Natural killer cell treated with Interleukin-12 subunit alpha and Interleukin-12 subunit beta and Interleukin-15 and Interleukin-18, amount 100 ng/mL, for 72 hours (primary cell): ENCODE measurements at regions not wholly inside any gene's neighbourhood (a gene's known extent, or its start where the extent isn't known, plus 50 kb on each side); places are given as distances from the start of the nearest gene placed in this dataset.

Source experiments
- ATAC-seq, 2 donors: fragments of 150-1000 bp; cut with Tn5 transposase in 1 of 2; sonication (Bioruptor Pico), chemical (Tn5 transposase) in 1 of 2; 2 replicates each; pipeline ENCODE4 v1.10.0; 2021
- DNase-seq: peaks from one replicate; pipeline ENCODE4 v3.0.0; 2022; ENCODE audit warnings: low spot score
- H3K27ac Mint-ChIP-seq, 2 donors: 1 replicate in 1 of 2; 2 replicates in 1 of 2; pipeline ENCODE4 v1.8.0; 2022; ENCODE audit warnings: mixed read lengths in 2 of 2, mild to moderate bottlenecking in 1 of 2, moderate library complexity in 1 of 2
- H3K27me3 Mint-ChIP-seq, 2 donors: 1 replicate in 1 of 2; 2 replicates in 1 of 2; pipeline ENCODE4 v1.8.0; 2022; ENCODE audit warnings: mixed read lengths in 2 of 2
- H3K36me3 Mint-ChIP-seq: one replicate; pipeline ENCODE4 v1.8.0; 2022; ENCODE audit warnings: mixed read lengths
- H3K4me1 Mint-ChIP-seq, 2 donors: 1 replicate in 1 of 2; 2 replicates in 1 of 2; pipeline ENCODE4 v1.8.0; 2022; ENCODE audit warnings: low read depth in 2 of 2, mixed read lengths in 2 of 2, mild to moderate bottlenecking in 1 of 2
- H3K4me3 Mint-ChIP-seq: one replicate; pipeline ENCODE4 v1.8.0; 2022; ENCODE audit warnings: mixed read lengths
- H3K9me3 Mint-ChIP-seq: 2 replicates; pipeline ENCODE4 v1.8.0; 2022; ENCODE audit warnings: mixed read lengths

DNA sequence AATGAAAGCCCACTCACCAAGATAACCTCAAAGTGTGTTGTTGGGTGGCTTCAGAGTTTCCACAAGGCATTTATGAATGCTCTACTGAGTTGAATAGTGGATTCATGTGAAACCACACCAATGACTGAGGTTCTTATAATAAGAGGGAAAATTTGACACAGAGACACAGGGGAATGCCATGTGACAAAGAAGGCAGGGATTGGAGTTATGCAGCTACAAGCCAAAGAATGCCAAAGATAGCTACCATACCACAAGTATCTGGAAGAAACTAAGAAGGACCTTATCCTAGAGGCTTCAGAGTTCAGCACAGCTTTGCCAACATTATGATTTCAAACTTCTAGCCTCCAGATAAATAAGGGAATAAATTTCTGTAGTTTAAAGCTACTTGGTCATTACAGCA lies 68.0 kb upstream of the PCDH15 start:
- Mint-ChIP-seq H3K36me3 (no peaks in the 10 kb centered on the region), H3K4me3 (no peak overlapping the region), H3K27me3 (no peaks in the 10 kb centered on the region), H3K27ac (no peak overlapping the region), H3K4me1 (no peaks in the 10 kb centered on the region), H3K9me3 (peaks cover 14% of the 10 kb centered on the region)
- ATAC-seq (no peak), DNase-seq (no peak)

DNA sequence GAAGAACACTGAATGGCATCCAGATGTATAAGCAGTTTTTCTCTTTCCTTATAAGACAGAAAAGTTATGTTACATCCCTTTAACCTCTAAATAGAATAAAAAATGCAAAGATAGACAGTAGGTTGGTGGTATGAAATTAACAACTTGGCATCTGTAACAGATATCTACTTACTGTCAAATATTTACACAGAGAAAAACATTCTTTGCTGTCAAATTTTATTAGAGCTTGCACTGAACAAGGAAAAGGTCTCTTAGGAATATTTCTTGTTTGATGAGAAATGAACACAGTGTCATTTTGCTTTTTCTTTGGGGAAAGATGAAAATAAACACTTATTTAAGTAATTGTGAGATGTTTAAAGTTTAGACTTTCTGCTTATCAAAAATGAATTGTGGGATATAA lies 65.6 kb upstream of the PCDH15 start:
- Mint-ChIP-seq H3K36me3 (no peaks in the 10 kb centered on the region), H3K27ac (no peak overlapping the region), H3K27me3 (no peaks in the 10 kb centered on the region), H3K4me1 (no peaks in the 10 kb centered on the region), H3K4me3 (no peak overlapping the region), H3K9me3 (peaks cover 15% of the 10 kb centered on the region)
- no peak for ATAC-seq
- DNase-seq = no peak

DNA sequence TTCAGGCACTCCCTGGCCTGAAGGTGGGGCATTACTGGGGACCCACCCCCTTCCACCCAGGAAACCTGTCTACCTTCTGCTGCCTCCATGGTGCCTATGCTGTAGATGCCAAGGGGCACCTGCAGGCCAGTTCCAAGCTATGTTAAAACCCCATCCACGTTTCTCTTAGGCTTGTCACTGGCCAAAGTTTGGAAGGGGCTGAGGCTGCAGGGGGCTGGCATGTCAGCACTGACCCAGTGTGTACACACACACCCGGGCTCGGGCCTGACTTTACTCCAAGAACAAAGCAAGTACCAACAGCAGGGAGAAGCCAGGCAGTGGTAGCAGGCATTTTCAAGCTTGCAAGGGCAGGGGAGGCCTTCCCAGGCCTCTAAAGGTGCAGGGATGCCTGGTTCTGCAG lies 53.8 kb upstream of the PCDH15 start:
- Mint-ChIP-seq H3K27me3 (no peaks in the 10 kb centered on the region), H3K36me3 (no peaks in the 10 kb centered on the region), H3K4me3 (no peak overlapping the region), H3K4me1 (no peaks in the 10 kb centered on the region), H3K9me3 (peaks cover 13% of the 10 kb centered on the region), H3K27ac (no peak overlapping the region)
- no peak for DNase-seq
- no peak for ATAC-seq

DNA sequence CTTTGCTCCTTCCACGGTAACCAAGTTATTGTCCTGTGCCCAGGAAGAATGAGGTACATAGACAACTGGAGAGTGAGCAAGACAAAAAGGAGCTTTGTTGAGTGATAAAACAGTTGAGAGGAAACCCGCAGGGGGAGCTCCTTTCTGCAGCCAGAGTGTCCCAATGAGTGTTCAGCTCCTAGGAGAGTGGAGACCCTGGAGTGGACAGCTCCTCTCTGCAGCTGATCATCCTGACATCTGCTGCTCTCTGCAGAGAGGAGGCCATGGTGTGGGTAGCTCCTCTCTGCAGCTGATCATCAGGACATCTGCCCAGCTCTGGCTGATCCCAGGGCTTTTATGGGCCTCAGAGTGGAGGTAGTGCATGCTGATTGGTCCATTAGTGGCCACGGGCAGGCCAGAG lies 53.4 kb upstream of the PCDH15 start:
- Mint-ChIP-seq H3K27ac (no peak overlapping the region), H3K4me1 (no peaks in the 10 kb centered on the region), H3K36me3 (peaks cover 1% of the 10 kb centered on the region), H3K9me3 (peaks cover 10% of the 10 kb centered on the region), H3K27me3 (no peaks in the 10 kb centered on the region), H3K4me3 (no peak overlapping the region)
- ATAC-seq = no peak
- DNase-seq = no peak

DNA sequence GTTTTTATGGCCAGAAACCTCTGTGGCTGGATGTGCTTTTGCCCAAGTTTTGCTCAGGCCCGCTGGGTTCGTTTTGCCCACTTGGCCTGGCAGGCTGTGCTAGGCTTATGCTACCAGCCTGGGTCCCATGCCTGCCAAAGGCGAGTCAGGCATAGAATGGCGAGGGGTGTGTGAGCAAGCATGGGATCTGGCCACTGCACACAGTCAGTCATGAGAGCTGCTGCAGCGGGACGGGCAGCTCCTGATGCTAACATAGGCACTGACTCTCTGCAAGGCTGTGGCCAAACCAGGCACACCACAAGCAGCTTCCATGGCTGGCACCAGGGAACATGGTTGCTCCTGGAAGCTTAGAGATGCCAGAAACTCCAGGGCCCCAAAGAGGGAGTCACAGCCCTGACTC lies 52.9 kb upstream of the PCDH15 start:
- no peaks in the 10 kb centered on the region for H3K4me1 Mint-ChIP-seq
- H3K27me3 Mint-ChIP-seq = no peaks in the 10 kb centered on the region
- no peak overlapping the region for H3K27ac Mint-ChIP-seq
- DNase-seq (no peak), ATAC-seq (no peak)
- no peak overlapping the region for H3K4me3 Mint-ChIP-seq
- peaks cover 5% of the 10 kb centered on the region for H3K36me3 Mint-ChIP-seq
- H3K9me3 Mint-ChIP-seq = peaks cover 8% of the 10 kb centered on the region
